Gastroesophageal sphincter (tissue), 3 donors: ENCODE measurements at regions not wholly inside any gene's neighbourhood (a gene's known extent, or its start where the extent isn't known, plus 50 kb on each side); places are given as distances from the start of the nearest gene placed in this dataset.
"Not testable (repeated sequence)": the region's sequence is repeated elsewhere in the genome, so short reads cannot be mapped to it uniquely, and the experiment has no call there.

Experiments used
- CTCF ChIP-seq, 4 experiments: fragments of 200-600 bp in 2 of 4; fragments of 450-650 bp in 2 of 4; sonication (generic) in 1 of 4; IDR thresholded peaks; one replicate each; pipeline ENCODE4 v1.5.1; 2017 to 2019; ENCODE audit warnings: antibody characterized with exemption in 4 of 4, mild to moderate bottlenecking in 2 of 4, moderate library complexity in 2 of 4
- EP300 ChIP-seq: sonication (generic); formaldehyde crosslinking; IDR thresholded peaks from one replicate; pipeline ENCODE4 v1.6.1; 2017; ENCODE audit warnings: antibody characterized with exemption, mild to moderate bottlenecking
- POLR2AphosphoS5 ChIP-seq: sonication (generic); formaldehyde crosslinking; IDR thresholded peaks from one replicate; pipeline ENCODE4 v1.6.1; 2017; ENCODE audit warnings: antibody characterized with exemption

GRCh38 chr2:95752126-95752525, 160.3 kb downstream of the TRIM43 start:
- not testable (repeated sequence) for TF ChIP-seq CTCF (IDR thresholded peaks at IDR 0.05); POLR2AphosphoS5; EP300
